Keratinocyte (primary cell): ENCODE measurements at regions not wholly inside any gene's neighbourhood (a gene's known extent, or its start where the extent isn't known, plus 50 kb on each side); places are given as distances from the start of the nearest gene placed in this dataset.

Experiments
- DNase-seq: peaks from one replicate; pipeline ENCODE4 v3.0.0-alpha.2; 2011; ENCODE audit warnings: low read depth, missing footprints, low spot score
- FAIRE-seq: peaks from 2 replicates; lab custom pipeline; 2011; peaks lifted over from hg19 to GRCh38; lab: Jason Lieb, UNC
- H2AFZ ChIP-seq: 2 replicates; pipeline ENCODE4 v1.6.0; 2012; ENCODE audit warnings: low read length, control low read depth, inconsistent platforms; ENCODE audit not compliant: control insufficient read depth
- H3K27ac ChIP-seq: 2 replicates; pipeline ENCODE4 v1.5.1; 2011; ENCODE audit warnings: low read length; ENCODE audit not compliant: control insufficient read depth, insufficient read depth
- H3K27me3 ChIP-seq: 3 replicates; pipeline ENCODE4 v1.6.0; 2011; ENCODE audit warnings: low read length; ENCODE audit not compliant: control insufficient read depth, insufficient read depth; ENCODE audit errors: extremely low read depth
- H3K36me3 ChIP-seq, 2 experiments: 2 replicates in 1 of 2; 3 replicates in 1 of 2; pipeline ENCODE4 v1.5.1; 2011; ENCODE audit warnings: low read length in 2 of 2, mild to moderate bottlenecking in 1 of 2; ENCODE audit not compliant: control insufficient read depth in 2 of 2, insufficient read depth in 2 of 2; ENCODE audit errors: extremely low read depth in 1 of 2
- H3K4me1 ChIP-seq: 3 replicates; pipeline ENCODE4 v1.5.1; 2011; ENCODE audit warnings: low read length; ENCODE audit not compliant: control insufficient read depth, insufficient read depth; ENCODE audit errors: extremely low read depth
- H3K4me2 ChIP-seq: 3 replicates; pipeline ENCODE4 v1.6.0; 2011; ENCODE audit warnings: low read depth, low read length; ENCODE audit not compliant: control insufficient read depth, insufficient read depth; ENCODE audit errors: extremely low read depth
- H3K4me3 ChIP-seq, 3 experiments: fragments of 200-600 bp in 1 of 3; sonication (generic) in 1 of 3; 2 replicates in 2 of 3; 3 replicates in 1 of 3; pipeline ENCODE4 v1.5.1; 2011 to 2016; ENCODE audit warnings: low read length in 3 of 3, mild to moderate bottlenecking in 3 of 3, control low read depth in 2 of 3, inconsistent platforms in 1 of 3, low read depth in 1 of 3, mixed read lengths in 1 of 3, mixed run types in 1 of 3, moderate library complexity in 1 of 3; ENCODE audit not compliant: control insufficient read depth in 2 of 3, insufficient read depth in 2 of 3; ENCODE audit errors: extremely low read depth in 1 of 3
- H3K79me2 ChIP-seq: 2 replicates; pipeline ENCODE4 v1.6.0; 2012; ENCODE audit warnings: low read length; ENCODE audit not compliant: control insufficient read depth, insufficient read depth
- H3K9ac ChIP-seq: 3 replicates; pipeline ENCODE4 v1.6.0; 2011; ENCODE audit warnings: low read length; ENCODE audit not compliant: control insufficient read depth, insufficient read depth; ENCODE audit errors: extremely low read depth
- H3K9me1 ChIP-seq: 3 replicates; pipeline ENCODE4 v1.6.0; 2011; ENCODE audit warnings: low read length; ENCODE audit not compliant: control insufficient read depth, insufficient read depth; ENCODE audit errors: extremely low read depth
- H3K9me3 ChIP-seq: 2 replicates; pipeline ENCODE4 v1.5.1; 2012; ENCODE audit warnings: low read depth, low read length; ENCODE audit not compliant: control insufficient read depth
- H4K20me1 ChIP-seq: 3 replicates; pipeline ENCODE4 v1.6.0; 2011; ENCODE audit warnings: low read length; ENCODE audit not compliant: control insufficient read depth, insufficient read depth; ENCODE audit errors: extremely low read depth
- CTCF ChIP-seq, 3 experiments: IDR thresholded peaks in 1 of 3; conservative IDR thresholded peaks in 1 of 3; optimal IDR thresholded peaks in 1 of 3; 2 replicates in 2 of 3; 3 replicates in 1 of 3; pipeline versions ENCODE3 to v1.5.1; 2011; ENCODE audit warnings: low read length in 3 of 3, mild to moderate bottlenecking in 3 of 3, moderate library complexity in 2 of 3, control low read depth in 1 of 3, inconsistent platforms in 1 of 3; ENCODE audit not compliant: insufficient read depth in 2 of 3; ENCODE audit errors: extremely low read depth in 1 of 3
- EZH2 ChIP-seq: IDR thresholded peaks from one replicate; pipeline ENCODE4 v1.6.1; 2012; ENCODE audit warnings: inconsistent platforms, mild to moderate bottlenecking, low read length, moderate library complexity
- dilution Hi-C: fragments of 300-500 bp; cut with MboI; formaldehyde crosslinking; loops from one replicate; pipeline ENCODE4 v1.7.0; 2020; ENCODE audit warnings: low sequenced_read_pairs; ENCODE audit not compliant: extremely low pct_ligation_motif_present

GRCh38 chr7:84533182-84533581, 338.6 kb upstream of the SEMA3A start:
- Histone ChIP-seq H2AFZ (no peak overlapping the region), H3K27ac (no peak overlapping the region), H3K4me1 (peaks cover 16% of the 10 kb centered on the region), H3K27me3 (no peaks in the 10 kb centered on the region), H3K36me3 (no peaks in the 10 kb centered on the region), H3K9ac (no peak overlapping the region), H3K79me2 (no peaks in the 10 kb centered on the region), H3K9me3 (no peaks in the 10 kb centered on the region), H4K20me1 (no peaks in the 10 kb centered on the region), H3K4me3 (no peak overlapping the region), H3K4me2 (no peak overlapping the region), H3K9me1 (no peaks in the 10 kb centered on the region)
- DNase-seq (no peak), FAIRE-seq (no peak)
- TF ChIP-seq CTCF (optimal IDR thresholded peaks at IDR 0.05 in 1 of 3, IDR thresholded peaks at IDR 0.05 in 1 of 3, conservative IDR thresholded peaks at IDR 0.05 in 1 of 3; ENCODE audit: extremely low read depth in 1 of 3, insufficient read depth in 2 of 3, low read length in 3 of 3) (no peak), EZH2 (no peak)
- dilution Hi-C loops = no loop called here

GRCh38 chr7:84532196-84532595, 337.6 kb upstream of the SEMA3A start:
- Histone ChIP-seq H3K4me1 (peaks cover 16% of the 10 kb centered on the region), H3K4me3 (no peak overlapping the region), H4K20me1 (no peaks in the 10 kb centered on the region), H3K9me3 (no peaks in the 10 kb centered on the region), H3K27me3 (no peaks in the 10 kb centered on the region), H3K36me3 (no peaks in the 10 kb centered on the region), H3K4me2 (no peak overlapping the region), H3K9me1 (no peaks in the 10 kb centered on the region), H3K79me2 (no peaks in the 10 kb centered on the region), H2AFZ (no peak overlapping the region), H3K9ac (no peak overlapping the region), H3K27ac (no peak overlapping the region)
- TF ChIP-seq CTCF (optimal IDR thresholded peaks at IDR 0.05 in 1 of 3, IDR thresholded peaks at IDR 0.05 in 1 of 3, conservative IDR thresholded peaks at IDR 0.05 in 1 of 3; ENCODE audit: extremely low read depth in 1 of 3, insufficient read depth in 2 of 3, low read length in 3 of 3) = no peak
- TF ChIP-seq EZH2 = no peak
- peak; percentile 2 for DNase-seq
- dilution Hi-C loops = no loop called here
- no peak for FAIRE-seq
